GM18517 (cell line): ENCODE measurements at regions not wholly inside any gene's neighbourhood (a gene's known extent, or its start where the extent isn't known, plus 50 kb on each side); places are given as distances from the start of the nearest gene placed in this dataset.
"Not testable (repeated sequence)": the region's sequence is repeated elsewhere in the genome, so short reads cannot be mapped to it uniquely, and the experiment has no call there.

Experiments used
- ATAC-seq: cut with Tn5 transposase; IDR thresholded peaks from one replicate; pipeline ENCODE4 v1.9.1; 2021; ENCODE audit warnings: mild to moderate bottlenecking, moderate library complexity; ENCODE audit not compliant: unreplicated experiment

- ATAC-seq = not testable (repeated sequence)
These were observed 330.0 kb downstream of the CBLN1 start for GRCh38 chr16:48951621-48952125.

- no peak for ATAC-seq
These were observed 331.5 kb downstream of the CBLN1 start for GRCh38 chr16:48950184-48950583.

- ATAC-seq = no peak
These were observed 332.0 kb downstream of the CBLN1 start for GRCh38 chr16:48949636-48950035.

- ATAC-seq = no peak
These were observed 332.7 kb downstream of the CBLN1 start for GRCh38 chr16:48948911-48949310.

- ATAC-seq = no peak
These were observed 334.3 kb downstream of the CBLN1 start for GRCh38 chr16:48947371-48947713.

- no peak for ATAC-seq
These were observed 334.8 kb downstream of the CBLN1 start for GRCh38 chr16:48946686-48947370.

GRCh38 chr16:48942996-48943395, 333.0 kb upstream of the N4BP1 start:
- no peak for ATAC-seq

- no peak for ATAC-seq
These were observed 326.8 kb upstream of the N4BP1 start for GRCh38 chr16:48936811-48937210.

GRCh38 chr16:48932216-48932855, 322.4 kb upstream of the N4BP1 start:
- no peak for ATAC-seq

- no peak for ATAC-seq
These were observed 321.1 kb upstream of the N4BP1 start for GRCh38 chr16:48930951-48931553.

- no peak for ATAC-seq
These were observed 309.8 kb upstream of the N4BP1 start for GRCh38 chr16:48919791-48920190.

GRCh38 chr16:48918520-48919258, 308.7 kb upstream of the N4BP1 start:
- no peak for ATAC-seq

- no peak for ATAC-seq
These were observed 306.6 kb upstream of the N4BP1 start for GRCh38 chr16:48916566-48916965.

GRCh38 chr16:48914070-48914469, 304.1 kb upstream of the N4BP1 start:
- no peak for ATAC-seq

- ATAC-seq = no peak
These were observed 303.4 kb upstream of the N4BP1 start for GRCh38 chr16:48913384-48913783.

- ATAC-seq = no peak
These were observed 302.4 kb upstream of the N4BP1 start for GRCh38 chr16:48912360-48912759.

GRCh38 chr16:48911700-48912099, 301.7 kb upstream of the N4BP1 start:
- no peak for ATAC-seq

- ATAC-seq = no peak
These were observed 300.2 kb upstream of the N4BP1 start for GRCh38 chr16:48910214-48910613.

- ATAC-seq = no peak
These were observed 299.3 kb upstream of the N4BP1 start for GRCh38 chr16:48909231-48909630.

- peak; percentile 50 for ATAC-seq
These were observed 298.1 kb upstream of the N4BP1 start for GRCh38 chr16:48907906-48908634.
